ENCODE measurements at regions not wholly inside any gene's neighbourhood (a gene's known extent, or its start where the extent isn't known, plus 50 kb on each side); places are given as distances from the start of the nearest gene placed in this dataset.

- TF ChIP-seq CTCF (IDR thresholded peaks at IDR 0.05) (no peak), POLR2A (IDR thresholded peaks at IDR 0.05) (no peak)
These were observed 652.5 kb upstream of the TBX3 start for GRCh38 chr12:115336506-115336905.

Data from Peyer's patch (tissue), 4 donors.